Fibroblast of skin of right biceps (primary cell): ENCODE measurements at regions not wholly inside any gene's neighbourhood (a gene's known extent, or its start where the extent isn't known, plus 50 kb on each side); places are given as distances from the start of the nearest gene placed in this dataset.
"Not testable (repeated sequence)": the region's sequence is repeated elsewhere in the genome, so short reads cannot be mapped to it uniquely, and the experiment has no call there.

Experiments
- DNase-seq: peaks from one replicate; pipeline ENCODE4 v3.0.0-alpha.2; 2013

DNA sequence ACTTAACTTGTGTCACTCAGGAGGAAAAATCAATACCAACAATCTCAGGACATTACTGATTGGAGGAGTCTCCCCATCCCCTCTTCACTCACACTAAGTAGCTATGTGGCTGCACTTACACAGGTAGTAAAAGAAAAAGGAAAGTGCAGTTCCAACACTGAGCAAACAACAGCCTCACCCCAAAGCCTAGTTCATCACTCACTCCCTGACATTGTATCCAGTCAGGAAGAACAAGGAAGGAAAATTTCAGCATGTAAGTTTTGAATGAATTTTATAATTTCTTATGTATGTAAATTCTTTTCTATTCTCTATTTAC is 273.4 kb downstream of the IGSF11 start:
- DNase-seq = no peak

GRCh38 chr3:118765636-118766305 is 268.9 kb downstream of the IGSF11 start:
- no peak for DNase-seq

- DNase-seq = no peak
Observed at GRCh38 chr3:118766306-118766669, 268.4 kb downstream of the IGSF11 start.

GRCh38 chr3:118772036-118772435 is 262.6 kb downstream of the IGSF11 start:
- no peak for DNase-seq

DNA sequence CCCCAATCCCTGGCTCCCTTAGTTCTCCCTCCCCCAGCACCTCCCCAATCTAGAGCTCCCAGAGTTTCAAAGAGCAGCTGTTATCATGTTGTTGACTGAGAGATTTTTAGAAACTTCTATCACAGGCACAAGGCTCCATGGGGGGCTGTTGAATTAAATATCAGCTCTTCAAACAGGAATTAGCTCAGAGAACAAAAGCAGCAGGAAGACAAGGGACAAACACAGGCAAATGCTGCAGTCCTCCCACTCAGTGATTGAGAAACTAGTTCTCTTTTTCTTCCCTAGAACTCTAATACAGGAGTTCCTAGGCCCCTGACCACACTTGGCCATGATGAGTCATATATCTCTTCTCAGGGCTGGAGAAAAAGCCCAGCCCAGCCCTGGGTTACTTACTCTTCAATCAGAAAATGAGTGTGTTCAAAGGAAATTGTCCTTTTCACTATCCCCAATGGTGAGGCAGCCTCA is 262.1 kb downstream of the IGSF11 start:
- no peak for DNase-seq

DNA sequence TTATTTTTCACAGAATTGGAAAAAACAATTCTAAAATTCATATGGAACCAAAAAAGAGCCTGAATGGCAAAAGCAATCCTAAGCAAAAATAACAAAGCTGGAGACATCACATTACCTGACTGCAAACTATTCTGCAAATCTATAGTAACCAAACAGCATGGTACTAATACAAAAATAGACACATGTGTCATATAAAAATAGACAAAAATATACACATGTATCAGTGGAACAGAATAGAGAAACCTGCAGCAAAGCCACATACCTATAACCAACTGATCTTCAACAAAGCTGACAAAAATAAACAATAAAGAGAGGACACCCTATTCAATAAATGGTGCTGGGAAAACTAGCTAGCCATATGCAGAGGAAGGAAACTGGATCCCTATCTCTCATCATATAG is 259.6 kb downstream of the IGSF11 start:
- DNase-seq = no peak

GRCh38 chr3:118778201-118778600 is 256.4 kb downstream of the IGSF11 start:
- no peak for DNase-seq

DNA sequence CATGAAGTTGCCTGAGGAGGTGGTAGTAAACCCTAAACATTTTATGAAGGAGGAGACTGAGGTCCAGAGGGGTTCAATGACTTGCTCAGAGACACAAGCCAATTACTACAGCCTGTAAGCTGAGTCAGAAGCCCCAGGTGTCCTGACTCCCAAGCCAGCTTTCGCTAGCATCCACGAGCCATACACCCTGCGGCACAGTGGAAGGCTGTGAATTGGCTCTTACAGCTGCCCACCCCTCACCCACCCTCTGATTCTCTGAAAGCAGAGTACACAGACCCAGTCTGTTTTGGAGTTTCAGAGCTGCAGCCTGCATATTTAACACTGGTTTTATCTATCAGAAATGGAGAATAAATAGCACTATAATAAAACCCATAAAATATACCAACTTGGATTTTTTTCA is 253.4 kb downstream of the IGSF11 start:
- DNase-seq = no peak

DNA sequence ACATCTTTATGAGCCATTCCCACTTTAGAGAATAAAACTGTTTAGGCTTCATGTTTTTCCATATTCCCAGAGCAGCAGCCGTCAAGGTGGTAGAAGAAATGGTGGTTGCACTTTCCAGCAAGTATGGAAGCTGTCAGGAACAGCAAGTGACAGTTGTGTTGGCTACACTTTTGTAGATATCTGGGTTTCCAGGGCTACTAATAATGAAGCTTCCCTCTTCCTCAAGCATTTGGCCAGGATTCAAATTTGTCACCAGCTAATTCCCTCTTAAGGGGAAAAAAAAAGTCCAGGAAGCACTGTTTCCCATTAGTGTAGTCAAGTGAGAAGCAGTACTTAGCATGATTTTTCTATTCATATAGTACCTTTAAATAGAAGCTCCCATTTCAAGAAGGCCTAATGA is 252.8 kb downstream of the IGSF11 start:
- no peak for DNase-seq

DNA sequence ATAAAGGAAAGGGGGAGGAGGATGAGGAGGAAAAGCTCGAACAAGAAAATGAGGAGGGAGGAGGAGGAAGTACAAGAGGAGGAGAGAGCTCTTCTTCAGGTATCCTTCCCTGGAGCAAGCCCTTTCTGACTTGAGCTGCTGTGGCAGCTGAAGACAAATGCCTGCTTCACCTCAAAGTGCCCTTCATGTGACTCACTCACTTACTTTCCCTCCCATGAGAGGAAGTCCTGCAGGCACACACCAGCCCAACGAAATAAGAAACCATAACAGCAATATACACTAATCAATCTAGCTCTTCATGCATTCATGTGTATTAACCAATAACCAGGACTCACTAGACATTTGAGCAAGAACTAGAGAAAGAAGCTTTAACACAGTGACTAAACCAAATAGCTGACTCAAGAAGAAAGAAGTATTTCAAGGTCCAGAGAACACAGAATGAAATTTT is 251.9 kb downstream of the IGSF11 start:
- no peak for DNase-seq

GRCh38 chr3:118785415-118785814 is 249.2 kb downstream of the IGSF11 start:
- DNase-seq = no peak

DNA sequence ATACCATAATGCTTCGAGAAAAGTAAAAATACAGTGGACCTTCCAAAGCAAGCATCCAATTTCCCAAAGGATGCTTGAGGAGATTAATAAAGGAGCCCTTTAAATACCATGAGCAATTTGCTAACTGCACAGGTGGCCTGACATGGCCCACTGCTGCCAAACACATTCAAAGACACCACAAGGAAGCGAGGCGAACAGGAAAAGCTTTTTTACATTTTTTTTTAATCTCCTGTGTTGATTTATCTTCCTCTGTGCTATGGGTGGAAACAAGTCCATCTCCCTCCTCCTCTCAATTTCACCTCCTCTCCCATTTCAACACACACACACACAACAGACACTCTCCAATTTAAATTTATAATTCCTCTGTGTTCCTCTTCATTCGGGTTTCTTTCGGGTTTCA is 243.4 kb downstream of the IGSF11 start:
- no peak for DNase-seq

- DNase-seq = no peak
Observed at GRCh38 chr3:118792191-118792590, 242.5 kb downstream of the IGSF11 start.

GRCh38 chr3:118793176-118793575 is 241.5 kb downstream of the IGSF11 start:
- no peak for DNase-seq

GRCh38 chr3:118799303-118799702 is 235.3 kb downstream of the IGSF11 start:
- no peak for DNase-seq

- DNase-seq = no peak
Observed at GRCh38 chr3:118801899-118802298, 232.7 kb downstream of the IGSF11 start.

GRCh38 chr3:118802325-118803095 is 232.1 kb downstream of the IGSF11 start:
- no peak for DNase-seq

- no peak for DNase-seq
Observed at GRCh38 chr3:118803096-118803476, 231.6 kb downstream of the IGSF11 start.

DNA sequence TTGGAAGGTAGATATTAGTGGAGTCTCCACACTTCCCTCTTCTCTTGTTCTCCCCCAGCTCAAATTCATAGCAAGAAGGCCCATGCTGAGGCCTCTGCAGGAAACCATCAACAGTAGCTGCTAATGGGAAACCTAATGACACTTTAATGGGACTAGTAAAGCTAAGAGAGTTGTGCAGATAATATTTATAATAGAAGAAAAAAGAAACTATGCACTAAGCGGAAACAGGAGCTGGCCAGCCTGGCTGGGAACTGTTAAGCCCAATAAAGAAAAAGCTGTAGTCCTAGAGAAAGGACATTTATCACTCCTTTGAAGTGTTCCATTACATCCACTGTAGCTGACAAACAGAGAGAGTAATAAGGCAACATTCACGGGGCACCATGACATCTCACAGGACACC is 229.6 kb downstream of the IGSF11 start:
- no peak for DNase-seq

GRCh38 chr3:118806423-118806822 is 228.2 kb downstream of the IGSF11 start:
- DNase-seq = no peak

DNA sequence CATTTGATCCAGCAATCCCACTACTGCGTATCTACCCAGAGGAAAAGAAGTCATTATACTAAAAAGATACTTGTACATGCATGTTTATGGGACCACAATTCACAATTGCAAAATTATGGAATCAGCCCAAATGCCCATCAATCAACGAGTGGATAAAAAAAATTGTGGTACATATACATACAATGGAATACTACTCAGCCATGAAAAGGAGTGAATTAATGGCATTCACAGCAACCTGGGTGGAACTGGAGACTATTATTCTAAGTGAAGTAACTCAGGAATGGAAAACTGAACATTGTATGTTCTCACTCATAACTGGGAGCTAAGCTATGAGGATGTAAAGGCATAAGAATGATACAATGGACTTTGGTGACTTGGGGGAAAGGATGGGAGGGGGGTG is 227.3 kb downstream of the IGSF11 start:
- DNase-seq = not testable (repeated sequence)

DNA sequence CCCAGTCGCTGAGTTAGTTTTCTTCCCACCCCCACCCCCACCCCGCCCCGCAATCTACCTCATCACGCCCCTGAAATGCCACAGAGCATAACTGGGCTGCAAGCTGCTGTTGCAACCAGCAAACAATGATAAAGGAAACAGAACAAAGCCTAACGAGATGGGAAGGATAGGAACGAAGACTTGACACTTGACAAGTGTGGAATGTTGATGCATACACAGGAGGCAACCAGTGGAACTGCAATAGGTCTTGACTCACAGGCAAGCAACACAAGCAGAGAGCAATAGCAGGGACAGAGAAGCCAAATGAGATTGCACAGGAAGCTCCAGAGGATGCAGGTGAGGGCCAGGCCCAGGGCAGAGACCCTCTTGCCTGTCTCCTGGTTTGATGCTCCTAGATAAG is 225.9 kb downstream of the IGSF11 start:
- DNase-seq = no peak

- no peak for DNase-seq
Observed at GRCh38 chr3:118809696-118810498, 224.7 kb downstream of the IGSF11 start.

- no peak for DNase-seq
Observed at GRCh38 chr3:118810499-118811035, 224.1 kb downstream of the IGSF11 start.
